Sciatic nerve (tissue), 2 donors: ENCODE measurements at regions not wholly inside any gene's neighbourhood (a gene's known extent, or its start where the extent isn't known, plus 50 kb on each side); places are given as distances from the start of the nearest gene placed in this dataset.
"Not testable (repeated sequence)": the region's sequence is repeated elsewhere in the genome, so short reads cannot be mapped to it uniquely, and the experiment has no call there.

ENCODE experiments used
- ATAC-seq: fragments of 200-7000 bp; cut with Tn5 transposase; one replicate; pipeline ENCODE4 v1.9.1; 2020; ENCODE audit warnings: mild to moderate bottlenecking, moderate library complexity
- DNase-seq: peaks from one replicate; pipeline ENCODE4 v3.0.0-alpha.2; 2020; ENCODE audit warnings: low spot score
- intact Hi-C: fragments of 100-400 bp; cut with DNase I; formaldehyde crosslinking; loops from one replicate; pipeline ENCODE4 v1.14.2; 2022
- donor health status: DM: no; HTN: no; CAD: no.
- donor health status: DM: no; HTN: no; CAD: no.

GRCh38 chr10:109737009-109737408, 186.3 kb downstream of the XPNPEP1 start:
- intact Hi-C loops: no loop called here
- no peak for DNase-seq
- peak; percentile 52 for ATAC-seq

DNA sequence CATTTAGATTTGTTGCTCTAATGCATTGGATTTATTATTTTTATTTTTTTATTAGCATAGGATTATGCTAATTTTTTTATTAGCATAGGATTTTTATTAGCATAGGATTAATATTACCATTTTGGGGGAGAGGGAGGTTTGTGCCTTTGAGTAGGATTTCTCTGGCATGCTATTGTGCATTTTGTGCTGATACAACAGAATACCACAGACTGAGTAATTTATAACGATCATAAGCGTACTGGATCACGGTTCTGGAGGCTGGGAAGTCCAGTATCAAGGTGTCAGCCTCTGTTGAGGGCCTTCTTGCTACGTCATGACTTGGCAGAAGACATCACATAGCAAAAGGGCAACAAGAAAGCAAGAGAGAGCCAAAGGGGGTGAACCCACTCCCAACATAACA, 187.5 kb downstream of the XPNPEP1 start:
- intact Hi-C loops: no loop called here
- DNase-seq (no peak), ATAC-seq (no peak)

DNA sequence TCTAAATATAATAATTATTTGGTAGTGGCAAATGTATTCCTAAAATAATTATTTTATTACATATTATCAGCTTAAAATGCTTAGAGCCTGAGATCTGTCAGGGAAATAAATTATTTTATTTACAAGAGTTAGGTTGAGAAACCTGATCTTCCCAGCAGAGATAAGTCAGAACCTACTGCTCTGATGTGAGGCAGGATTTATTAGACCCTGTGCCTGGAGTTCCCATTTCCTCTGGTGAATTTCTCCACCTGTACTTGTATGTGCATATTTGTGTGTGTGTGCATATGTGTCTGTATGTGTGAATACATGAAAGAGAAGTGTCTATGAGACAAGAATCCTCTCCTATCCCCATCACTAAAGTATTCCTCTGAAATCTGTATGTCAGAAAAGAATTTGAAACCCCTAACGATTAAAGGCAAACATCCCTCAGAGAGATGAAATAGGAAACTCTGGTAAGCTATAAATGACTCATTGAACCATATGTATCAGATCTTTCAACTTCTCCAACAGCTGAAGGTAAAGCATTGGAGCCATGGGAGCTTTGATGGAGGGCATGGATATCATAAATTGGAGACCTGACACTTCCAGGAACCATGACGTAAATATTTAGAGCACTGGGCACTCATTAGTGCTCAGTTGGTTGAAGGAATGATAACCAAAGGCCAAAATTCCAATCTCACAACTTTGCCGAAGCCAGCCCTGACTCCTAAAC, 190.9 kb downstream of the XPNPEP1 start:
- no peak for DNase-seq
- ATAC-seq: no peak
- intact Hi-C loops: no loop called here

- intact Hi-C loops: not testable (repeated sequence)
These were observed 193.4 kb downstream of the XPNPEP1 start for GRCh38 chr10:109729895-109730294.

DNA sequence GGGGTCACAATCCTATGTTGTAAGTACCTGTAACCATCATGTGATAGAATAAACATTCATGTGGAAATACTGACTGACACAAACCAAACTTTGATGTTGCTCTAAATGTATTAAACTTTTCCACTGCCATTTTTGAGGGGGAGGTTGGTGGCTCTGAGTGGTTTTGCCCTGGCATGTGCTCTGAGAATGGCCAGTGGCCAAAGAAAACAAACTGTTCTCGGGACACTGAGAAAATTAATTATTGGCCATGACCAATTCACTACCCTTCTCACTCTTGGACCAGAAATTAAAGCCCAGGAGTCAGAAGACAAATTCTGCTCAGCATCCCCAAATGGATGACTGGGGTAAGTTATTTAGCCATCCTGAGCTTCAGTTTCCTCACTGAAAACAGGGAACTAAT, 195.9 kb downstream of the XPNPEP1 start:
- ATAC-seq: no peak
- intact Hi-C loops: no loop called here
- DNase-seq: no peak

More at GRCh38 chr10:109729895-109730294, 193.4 kb downstream of the XPNPEP1 start:
- DNase-seq: not testable (repeated sequence)
- peak; percentile 84 for ATAC-seq

DNA sequence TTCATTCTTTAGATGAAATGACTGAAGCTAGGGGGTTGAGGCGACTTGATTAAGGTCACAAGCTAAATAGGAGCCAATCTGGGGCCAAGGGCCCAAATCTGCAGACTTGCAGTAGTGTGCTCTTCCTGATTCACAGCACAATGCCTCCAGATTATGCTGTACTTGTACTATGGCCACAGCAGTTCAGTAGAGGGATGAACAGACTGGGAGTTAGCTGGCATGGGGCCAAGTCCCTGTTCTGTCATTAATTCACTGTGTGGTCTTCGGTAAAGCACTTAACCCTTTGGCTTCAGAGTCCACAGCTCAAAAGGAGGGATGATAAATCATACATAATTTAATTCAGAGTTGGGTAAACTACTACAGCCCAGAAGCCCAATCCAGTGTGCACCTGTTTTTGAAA, 196.8 kb downstream of the XPNPEP1 start:
- ATAC-seq (no peak), DNase-seq (no peak)
- intact Hi-C loops: no loop called here

- DNase-seq: no peak
- intact Hi-C loops: no loop called here
- ATAC-seq: no peak
These were observed 200.0 kb downstream of the XPNPEP1 start for GRCh38 chr10:109723305-109723704.

DNA sequence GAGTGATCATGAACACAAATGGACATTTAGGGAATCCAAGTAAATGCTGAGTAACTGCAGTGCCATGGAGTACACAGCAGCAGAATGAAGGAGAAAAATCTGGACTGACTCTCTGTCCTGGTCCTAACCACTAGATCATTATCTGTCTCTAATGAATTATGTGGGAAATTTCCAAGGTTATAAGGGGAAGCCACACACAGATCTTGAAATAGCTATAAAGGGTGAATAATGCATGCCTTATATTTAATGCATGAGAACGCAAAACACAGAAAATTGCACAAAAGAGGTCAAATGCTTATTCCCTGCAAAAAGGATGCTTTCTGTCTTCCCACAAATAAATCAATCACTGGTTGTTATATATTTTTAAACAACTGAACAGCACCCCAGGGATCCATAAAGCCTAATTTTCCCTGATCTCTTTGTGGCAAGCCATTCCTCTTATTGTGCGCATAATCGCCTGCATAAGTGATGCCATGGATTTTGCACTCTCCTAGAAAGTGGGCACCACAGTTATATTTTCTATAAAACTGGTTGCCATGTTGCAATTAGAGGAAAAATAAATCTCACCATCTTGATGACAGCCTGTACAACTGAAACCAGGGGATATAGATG, 201.8 kb downstream of the XPNPEP1 start:
- ATAC-seq (no peak), DNase-seq (no peak)
- intact Hi-C loops: no loop called here

- DNase-seq (no peak), ATAC-seq (no peak)
- intact Hi-C loops: no loop called here
These were observed 217.2 kb downstream of the XPNPEP1 start for GRCh38 chr10:109706026-109706560.

- intact Hi-C loops: no loop called here
- ATAC-seq: no peak
- no peak for DNase-seq
These were observed 221.6 kb downstream of the XPNPEP1 start for GRCh38 chr10:109701633-109702215.

- peak; percentile 79 for ATAC-seq
- no peak for DNase-seq
- intact Hi-C loops: no loop called here
These were observed 224.2 kb downstream of the XPNPEP1 start for GRCh38 chr10:109698882-109699664.

DNA sequence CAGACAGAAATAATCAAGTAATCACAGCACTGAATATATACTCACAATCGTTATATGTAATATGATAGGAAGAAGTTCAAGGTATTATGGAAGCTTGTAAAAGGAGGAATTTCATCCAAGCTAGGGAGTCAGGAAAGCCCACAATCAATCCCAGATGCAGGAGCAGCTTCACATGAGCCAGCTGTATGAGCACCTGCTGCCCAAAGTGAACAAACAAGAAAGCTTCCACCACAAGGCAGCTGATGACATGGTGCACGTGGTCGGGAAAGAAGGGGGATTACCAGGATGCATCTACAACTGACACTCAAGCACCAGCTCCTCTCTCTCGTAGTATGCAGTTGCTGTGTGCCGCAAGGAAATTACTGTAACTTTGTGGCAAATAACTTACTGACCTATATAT, 225.2 kb downstream of the XPNPEP1 start:
- intact Hi-C loops: no loop called here
- ATAC-seq (peak; percentile 85), DNase-seq (no peak)

- ATAC-seq: peak; percentile 88
These were observed 226.1 kb downstream of the XPNPEP1 start for GRCh38 chr10:109696981-109697775.

GRCh38 chr10:109696462-109696861, 226.8 kb downstream of the XPNPEP1 start:
- DNase-seq: no peak
- intact Hi-C loops: no loop called here

More at GRCh38 chr10:109696981-109697775, 226.1 kb downstream of the XPNPEP1 start:
- DNase-seq: no peak
- intact Hi-C loops: no loop called here

DNA sequence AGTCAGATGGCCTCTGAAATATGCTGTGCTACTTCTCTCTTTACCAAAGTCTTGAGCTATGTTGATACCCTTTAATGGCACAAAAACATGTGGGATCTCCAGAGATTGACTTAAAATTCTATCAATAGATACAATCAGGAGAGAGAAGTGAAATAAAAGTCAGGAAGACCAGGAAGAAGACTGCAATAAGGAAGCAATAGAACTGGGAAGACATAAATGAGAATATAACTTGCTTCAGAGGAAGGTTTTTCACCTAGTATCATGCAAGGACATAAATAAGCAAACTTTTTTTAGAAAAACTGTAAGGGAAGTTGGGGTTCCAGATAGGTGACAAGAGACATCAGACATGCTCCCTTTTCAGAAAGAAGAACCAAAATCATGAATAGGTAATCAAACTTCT, 227.3 kb downstream of the XPNPEP1 start:
- ATAC-seq (no peak), DNase-seq (no peak)
- intact Hi-C loops: no loop called here

More at GRCh38 chr10:109696462-109696861, 226.8 kb downstream of the XPNPEP1 start:
- ATAC-seq: no peak

DNA sequence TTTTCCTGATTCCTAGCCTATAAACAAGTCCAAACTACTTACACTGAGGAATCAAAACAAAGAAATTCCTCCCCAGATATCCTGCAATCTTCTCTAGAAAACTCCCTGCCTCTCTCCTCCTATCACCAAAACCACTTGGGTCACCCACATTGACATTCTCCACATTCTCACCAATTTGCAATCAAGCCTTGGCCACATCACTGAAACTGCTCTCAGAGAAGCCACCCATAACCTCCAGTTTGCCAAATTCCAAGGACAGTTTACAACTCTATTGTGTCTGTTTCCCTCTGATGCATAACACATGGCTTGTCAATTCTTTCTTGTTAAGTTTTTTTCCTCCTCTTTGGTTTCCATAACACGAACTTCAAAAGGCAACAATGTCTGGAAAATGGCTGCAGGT, 233.5 kb downstream of the XPNPEP1 start:
- DNase-seq (no peak), ATAC-seq (no peak)
- intact Hi-C loops: no loop called here

DNA sequence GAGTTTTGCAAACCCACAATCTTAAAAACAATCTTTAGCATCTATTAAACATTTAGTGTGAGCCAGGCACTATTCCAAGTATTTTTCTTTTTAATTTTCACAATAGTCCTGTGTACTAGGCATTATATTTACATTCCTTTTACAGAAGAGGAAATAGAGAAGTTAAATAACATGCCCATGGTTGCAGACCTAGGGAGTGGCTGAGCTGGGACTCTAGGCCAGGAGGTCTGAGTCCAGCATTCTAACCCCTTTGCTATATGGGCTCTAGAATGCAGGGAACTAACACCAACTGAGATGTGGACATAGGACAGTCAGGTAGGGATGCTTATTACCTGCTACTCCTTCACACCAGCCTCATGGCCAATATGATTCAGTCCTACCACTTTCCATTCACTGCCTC, 243.8 kb downstream of the XPNPEP1 start:
- intact Hi-C loops: no loop called here
- ATAC-seq (no peak), DNase-seq (no peak)

GRCh38 chr10:109678857-109679256, 244.5 kb downstream of the XPNPEP1 start:
- intact Hi-C loops: no loop called here
- no peak for ATAC-seq
- DNase-seq: no peak

DNA sequence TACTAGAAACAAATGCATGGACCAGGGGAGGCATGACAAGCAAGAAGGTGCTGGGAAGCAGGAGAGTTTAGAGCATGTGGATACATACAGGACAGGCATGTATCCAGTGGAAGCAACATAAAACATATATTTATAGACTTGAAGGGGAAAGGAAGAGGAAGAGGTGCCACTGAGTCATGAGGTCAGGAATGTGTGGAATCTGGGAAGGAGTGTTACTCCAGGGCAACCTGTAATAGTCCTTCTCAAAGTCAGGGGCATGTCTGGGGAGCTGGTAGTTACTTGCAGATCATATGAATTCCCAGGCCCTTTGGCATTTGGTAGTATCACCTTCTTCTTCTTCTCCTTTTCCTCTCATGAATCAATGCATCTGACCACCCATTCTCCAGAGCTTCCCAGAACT, 246.6 kb downstream of the XPNPEP1 start:
- ATAC-seq: no peak
- intact Hi-C loops: no loop called here
- DNase-seq: no peak
